ENCODE measurements at regions not wholly inside any gene's neighbourhood (a gene's known extent, or its start where the extent isn't known, plus 50 kb on each side); places are given as distances from the start of the nearest gene placed in this dataset.

GRCh38 chr11:97844016-97844415 lies 1176.7 kb upstream of the CNTN5 start (continued):
- TF ChIP-seq CREM (IDR thresholded peaks at IDR 0.05; ENCODE audit: low read depth) (no peak), HDAC8 (tag; IDR thresholded peaks at IDR 0.05) (no peak), CGGBP1 (CRISPR knock-in tag; IDR thresholded peaks at IDR 0.05) (no peak), MYNN (IDR thresholded peaks at IDR 0.05) (no peak), MYNN (CRISPR knock-in tag; IDR thresholded peaks at IDR 0.05) (no peak), ZHX1 (conservative IDR thresholded peaks at IDR 0.05; ENCODE audit: low read length) (no peak)

- no peaks in the 10 kb centered on the region for H3K36me3 ChIP-seq (ENCODE audit: control insufficient read depth, insufficient read depth, low read length)
- no peaks in the 10 kb centered on the region for H3K27me3 ChIP-seq (ENCODE audit: control insufficient read depth in 2 of 2, insufficient read depth in 2 of 2, low read length in 2 of 2)
- no peaks in the 10 kb centered on the region for H4K20me1 ChIP-seq (replicated peaks; ENCODE audit: control insufficient read depth, insufficient read depth, low read length)
- no TSS peak for BruUV-seq (replicated peaks)
- in situ Hi-C loops (cut with MboI), result no loop called here
- no peaks in the 10 kb centered on the region for H3K9me3 ChIP-seq (replicated peaks; ENCODE audit: control insufficient read depth, insufficient read depth, low read depth, low read length)
- FAIRE-seq (no peak), DNase-seq (ENCODE audit: extremely low read depth in 1 of 4, low spot score in 3 of 4) (no peak), ATAC-seq (no peak)
- H3K79me2 ChIP-seq (ENCODE audit: control insufficient read depth, insufficient read depth, low read length), result no peaks in the 10 kb centered on the region
- TF ChIP-seq ZNF316 (IDR thresholded peaks at IDR 0.05), result peak; percentile 72
- no peak for TF ChIP-seq PCBP1 (IDR thresholded peaks at IDR 0.05; ENCODE audit: low read depth, low read length, poor library complexity, severe bottlenecking)
- H3K4me3 ChIP-seq, result no peak overlapping the region
- no peak overlapping the region for H3K27ac ChIP-seq (ENCODE audit: extremely low read depth, low read depth, low read length)
- no peak overlapping the region for H3K4me2 ChIP-seq (ENCODE audit: insufficient read depth, low read length)
- intact Hi-C loops (cut with micrococcal nuclease), result no loop called here
- no peak overlapping the region for H3K9ac ChIP-seq (ENCODE audit: insufficient read depth in 1 of 2, low read depth in 2 of 2, low read length in 2 of 2)
- CTCF ChIA-PET (ENCODE audit: low intra/inter-chr PET ratio), result no interaction called here
- H2AFZ ChIP-seq (ENCODE audit: low read depth, low read length), result 0 out of 2 replicates have a peak overlapping the region, but pooled peaks have one; percentile 19
- no peaks in the 10 kb centered on the region for H3K9me1 ChIP-seq (ENCODE audit: control insufficient read depth, insufficient read depth, low read length)
- POLR2A ChIA-PET, result no interaction called here
- 70% methylated on average over 1 of the region's 1 CpG for WGBS (ENCODE audit: insufficient coverage, low coverage, missing lambda C conversion rate)
- no peaks in the 10 kb centered on the region for H3K4me1 ChIP-seq (replicated peaks in 1 of 2; ENCODE audit: control insufficient read depth in 2 of 2, insufficient read depth in 2 of 2, low read length in 2 of 2)
Measured at GRCh38 chr11:97847730-97848129, 1173.0 kb upstream of the CNTN5 start.

Measured in K562 (cell line).